NK-92 treated with Interleukin-12 subunit alpha and Interleukin-12 subunit beta, amount 100 ng/mL, for 24 hours (cell line): ENCODE measurements at regions not wholly inside any gene's neighbourhood (a gene's known extent, or its start where the extent isn't known, plus 50 kb on each side); places are given as distances from the start of the nearest gene placed in this dataset.

ENCODE experiments used
- DNase-seq: peaks from one replicate; lab custom pipeline; 2025; lab: John Stamatoyannopoulos, UW

DNA sequence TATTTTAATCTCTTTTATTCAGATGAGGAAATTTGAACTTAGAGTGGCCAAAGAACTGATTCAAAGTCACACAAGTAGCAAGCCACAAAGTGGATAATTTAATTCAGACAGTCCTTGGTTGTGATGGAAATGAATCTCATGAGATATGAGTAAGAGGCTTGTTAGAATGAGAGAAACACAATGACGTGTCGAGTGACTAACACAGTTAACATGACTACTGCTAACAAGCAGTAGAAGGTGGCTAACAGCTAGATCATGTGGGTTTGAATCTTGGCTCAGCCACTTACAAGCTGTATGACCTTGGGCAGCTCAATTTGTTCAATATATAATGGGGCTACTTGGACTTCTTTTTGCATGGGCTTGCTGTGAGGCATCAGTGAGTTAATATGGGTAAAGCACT is 104.5 kb upstream of the LMO4 start:
- DNase-seq = peak; percentile 24

DNA sequence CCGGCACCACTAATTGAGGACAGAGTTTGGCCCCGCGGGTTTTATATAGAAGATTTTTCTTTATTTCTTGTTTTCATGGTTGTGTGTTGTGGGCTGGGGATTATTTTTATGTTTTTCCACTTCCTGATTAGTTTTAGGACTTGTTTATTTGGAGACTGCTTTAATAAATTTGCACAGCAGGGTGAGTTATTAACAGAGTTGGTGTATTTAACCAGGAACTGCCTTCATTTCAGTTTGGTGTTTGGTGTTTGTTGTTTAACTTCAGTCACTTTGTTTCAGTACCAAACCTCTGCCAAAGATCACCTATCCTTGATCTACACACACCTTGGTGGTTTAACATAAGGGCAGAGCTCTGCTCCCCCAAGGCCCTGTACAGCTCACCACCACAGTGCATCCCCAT is 103.5 kb upstream of the LMO4 start:
- DNase-seq = no peak

DNA sequence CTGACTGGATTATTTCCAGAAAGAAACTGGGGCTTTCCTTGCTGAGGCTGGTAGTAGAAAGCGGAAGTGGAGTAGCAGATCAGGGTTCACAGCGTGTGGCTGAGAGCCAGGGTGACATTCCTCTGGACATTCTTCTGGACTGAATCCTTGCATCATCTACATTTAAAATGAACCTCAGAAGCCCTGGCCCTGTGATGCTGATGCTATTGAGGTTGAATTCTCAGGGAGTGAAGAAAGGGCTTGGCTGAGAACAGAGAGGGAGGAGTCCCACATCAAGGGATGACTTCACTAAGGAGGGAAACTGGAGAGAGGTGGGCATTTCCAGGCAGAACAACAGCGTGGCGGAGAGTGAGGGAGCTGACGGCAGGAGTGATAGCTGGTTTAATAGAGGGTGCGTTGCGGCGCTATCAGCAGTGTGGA is 102.3 kb upstream of the LMO4 start:
- no peak for DNase-seq

- no peak for DNase-seq
Observed at GRCh38 chr1:87227651-87228050, 101.0 kb upstream of the LMO4 start.

DNA sequence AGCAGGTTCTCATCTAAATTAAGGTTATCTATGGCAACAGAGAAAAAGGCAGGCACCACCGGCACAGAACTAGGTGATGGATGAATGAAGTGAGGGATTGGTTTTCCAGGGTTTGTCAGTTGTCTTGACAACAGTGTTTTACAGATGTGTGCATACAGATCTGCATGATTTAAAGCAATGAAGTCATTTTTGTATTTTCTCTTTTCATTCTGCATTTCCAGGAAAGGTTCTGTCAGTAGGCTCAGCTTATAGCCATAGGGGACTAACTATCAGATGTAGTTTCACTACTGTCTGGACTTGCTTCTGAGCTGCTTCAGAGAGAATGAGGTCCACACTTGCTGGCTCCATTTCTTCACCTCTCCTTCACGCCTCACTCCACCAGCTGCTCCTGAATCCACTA is 98.2 kb upstream of the LMO4 start:
- no peak for DNase-seq

GRCh38 chr1:87231703-87232367 is 96.8 kb upstream of the LMO4 start:
- no peak for DNase-seq

GRCh38 chr1:87236585-87236984 is 92.1 kb upstream of the LMO4 start:
- DNase-seq = no peak

GRCh38 chr1:87239997-87240605 is 88.6 kb upstream of the LMO4 start:
- DNase-seq = no peak

DNA sequence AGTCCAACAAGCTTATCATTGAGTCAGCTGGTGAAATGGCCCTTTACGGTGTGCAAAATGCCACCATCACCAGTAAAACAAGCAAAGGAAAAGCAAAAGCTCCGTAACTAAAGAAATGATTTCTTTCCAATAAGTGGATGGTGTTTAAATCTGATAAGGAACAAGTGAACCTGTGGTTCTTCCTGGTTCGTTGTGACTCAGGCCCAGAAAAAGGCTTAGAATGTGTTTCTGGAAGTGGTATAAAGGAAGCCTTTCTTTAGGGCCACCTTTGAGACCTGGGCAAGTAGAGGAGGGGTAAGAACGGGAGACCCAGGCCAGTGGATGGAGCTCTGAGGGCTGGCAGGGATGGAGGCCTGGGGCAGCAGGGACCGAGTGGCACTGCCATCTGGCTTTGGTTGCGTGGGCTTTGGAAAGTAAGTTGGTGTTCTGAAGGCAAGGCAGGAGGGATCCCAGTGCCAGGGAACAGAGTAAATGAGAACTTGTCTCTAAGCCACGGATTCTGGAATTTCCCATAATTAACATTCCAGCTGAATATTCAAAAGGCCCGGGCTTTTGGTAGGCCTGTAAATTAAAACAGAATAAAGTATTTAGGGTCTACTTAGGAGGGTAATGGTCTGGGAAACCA is 87.9 kb upstream of the LMO4 start:
- DNase-seq = no peak

GRCh38 chr1:87242445-87243185 is 86.1 kb upstream of the LMO4 start:
- DNase-seq = no peak

DNA sequence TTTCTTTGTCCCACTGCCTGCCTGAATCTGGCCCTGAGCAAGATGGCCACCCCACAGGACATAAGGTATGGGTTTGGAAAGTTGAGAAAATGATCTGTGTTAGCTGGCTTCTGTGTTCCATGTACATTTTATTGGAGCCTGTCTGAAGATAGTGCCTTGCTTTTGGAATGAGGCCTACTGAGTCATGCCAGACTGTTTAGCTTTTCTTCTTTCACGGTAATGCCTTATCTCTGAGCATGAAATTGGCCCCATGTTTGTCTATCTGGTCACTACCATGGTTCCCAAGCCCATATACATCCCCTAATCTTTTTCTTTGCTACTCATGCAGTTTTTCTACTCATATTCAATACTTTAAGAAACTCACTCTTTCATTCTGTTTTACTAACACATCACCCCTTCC is 85.1 kb upstream of the LMO4 start:
- no peak for DNase-seq

- DNase-seq = no peak
Observed at GRCh38 chr1:87246436-87246835, 82.2 kb upstream of the LMO4 start.

- no peak for DNase-seq
Observed at GRCh38 chr1:87249803-87250202, 78.9 kb upstream of the LMO4 start.

- DNase-seq = no peak
Observed at GRCh38 chr1:87250336-87250735, 78.3 kb upstream of the LMO4 start.

DNA sequence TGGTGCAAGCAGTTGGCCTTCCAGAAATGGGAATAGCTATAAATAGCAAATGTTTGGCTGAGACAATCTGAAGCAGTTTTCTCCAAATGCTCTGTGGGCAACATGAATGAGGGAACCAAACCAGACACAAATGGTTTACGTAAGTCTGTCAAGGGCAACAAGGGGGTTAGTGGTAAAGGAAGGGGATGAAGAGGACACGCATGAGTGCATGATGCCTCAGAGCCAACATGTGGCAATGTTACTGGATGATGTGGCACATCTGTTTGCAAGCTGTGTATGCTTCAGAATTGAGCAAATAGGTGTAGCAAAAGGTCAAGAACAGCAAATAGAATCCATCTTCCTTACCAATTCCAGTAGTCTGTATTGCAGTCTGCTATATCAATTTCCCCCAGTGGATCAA is 76.3 kb upstream of the LMO4 start:
- no peak for DNase-seq

DNA sequence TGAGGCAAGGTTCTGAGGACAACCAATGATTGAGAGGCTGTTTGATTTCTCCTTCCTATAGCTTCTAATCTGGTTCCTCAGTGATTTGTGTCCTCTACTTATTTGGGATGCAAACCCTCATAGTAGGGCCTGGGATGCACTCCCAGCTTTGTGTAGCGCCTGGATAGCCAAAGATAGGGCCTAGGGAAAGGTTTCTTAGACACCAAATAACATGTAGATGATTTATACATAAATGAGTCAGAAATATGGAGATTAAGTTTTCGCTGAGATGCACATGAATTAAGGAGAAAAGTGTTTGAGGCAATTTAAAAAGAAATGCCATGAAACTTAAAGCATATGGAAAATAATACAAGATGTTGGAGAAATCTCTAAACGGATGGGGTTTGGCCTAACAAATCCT is 66.0 kb upstream of the LMO4 start:
- no peak for DNase-seq

DNA sequence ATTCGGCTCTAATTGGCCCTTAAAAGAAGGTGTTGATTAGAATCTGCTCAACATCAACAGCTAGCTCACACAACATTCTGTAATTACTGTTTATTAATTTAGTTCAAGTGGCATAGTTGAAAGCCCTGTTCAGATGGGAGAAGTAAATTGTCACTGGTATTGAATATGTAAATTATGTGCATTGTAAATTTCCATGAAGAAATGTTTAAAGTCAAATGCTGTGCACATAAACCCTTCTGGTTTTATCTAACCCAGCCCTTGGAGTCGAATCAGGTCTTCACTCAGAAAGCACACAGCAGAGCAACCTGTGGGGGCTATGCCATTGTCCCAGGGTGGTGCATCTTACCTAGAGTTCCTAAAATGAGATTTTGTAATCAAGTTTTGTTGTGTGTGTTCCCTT is 65.4 kb upstream of the LMO4 start:
- no peak for DNase-seq

DNA sequence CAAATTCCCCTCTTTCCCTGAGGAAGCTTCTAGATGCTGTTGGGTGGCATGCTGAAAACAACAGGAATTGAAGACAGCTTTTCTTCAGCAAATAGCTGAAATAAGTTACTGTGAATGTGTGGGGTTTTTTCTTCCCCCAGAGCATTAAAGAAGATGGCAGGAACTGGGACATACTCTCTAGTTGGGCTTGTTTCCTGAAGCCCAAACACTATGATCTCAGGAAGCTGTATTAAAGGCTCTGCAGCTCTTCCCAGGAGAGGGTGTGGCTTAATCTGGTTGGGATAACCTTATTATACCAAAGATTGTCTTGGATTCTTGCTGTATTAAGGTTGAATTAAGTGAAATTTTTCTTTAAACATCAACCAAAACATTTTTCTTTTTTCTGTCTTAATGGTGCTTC is 64.9 kb upstream of the LMO4 start:
- no peak for DNase-seq

- no peak for DNase-seq
Observed at GRCh38 chr1:87264976-87265375, 63.7 kb upstream of the LMO4 start.

GRCh38 chr1:87265786-87266185 is 62.9 kb upstream of the LMO4 start:
- no peak for DNase-seq

DNA sequence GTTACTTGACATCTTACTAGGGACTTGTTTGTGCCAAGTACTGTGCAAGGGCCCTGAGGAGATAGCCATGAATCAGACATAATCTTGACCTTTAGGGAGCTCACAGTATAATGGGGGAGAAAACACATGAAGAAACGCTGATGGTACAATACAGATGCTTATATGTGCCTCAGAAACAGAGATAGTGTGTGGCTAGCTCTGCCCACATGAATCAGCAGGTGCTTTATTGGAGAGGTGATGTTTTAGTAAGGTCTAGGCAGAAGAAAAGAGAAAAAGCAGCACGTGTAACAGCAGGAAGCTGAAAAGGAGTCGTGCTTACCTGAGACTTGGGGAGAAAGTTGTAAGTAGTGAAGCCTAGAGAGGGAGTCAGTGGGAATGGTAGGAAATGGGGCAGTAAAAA is 60.6 kb upstream of the LMO4 start:
- no peak for DNase-seq

GRCh38 chr1:87269921-87270320 is 58.8 kb upstream of the LMO4 start:
- DNase-seq = no peak

DNA sequence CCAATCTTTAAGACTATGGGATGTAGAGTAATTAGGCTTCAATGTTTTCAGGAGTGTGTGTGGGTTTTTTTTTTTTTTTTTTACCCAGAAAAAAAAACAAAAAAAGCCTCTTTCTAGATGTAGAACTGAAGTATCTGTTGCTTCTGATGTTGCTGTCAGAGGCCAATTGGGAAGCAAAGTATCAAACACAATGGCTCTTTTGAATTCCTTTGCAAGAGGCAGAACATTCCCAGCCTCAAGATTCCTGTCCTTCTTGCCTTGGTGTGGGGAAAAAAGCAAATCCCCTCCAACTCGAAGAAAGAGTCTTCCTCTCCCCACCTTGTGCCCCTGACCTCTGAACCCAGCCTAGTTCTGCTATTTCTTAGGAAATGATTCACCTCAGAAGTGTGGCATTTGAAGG is 55.4 kb upstream of the LMO4 start:
- no peak for DNase-seq
